ENCODE measurements at regions not wholly inside any gene's neighbourhood (a gene's known extent, or its start where the extent isn't known, plus 50 kb on each side); places are given as distances from the start of the nearest gene placed in this dataset.

DNA sequence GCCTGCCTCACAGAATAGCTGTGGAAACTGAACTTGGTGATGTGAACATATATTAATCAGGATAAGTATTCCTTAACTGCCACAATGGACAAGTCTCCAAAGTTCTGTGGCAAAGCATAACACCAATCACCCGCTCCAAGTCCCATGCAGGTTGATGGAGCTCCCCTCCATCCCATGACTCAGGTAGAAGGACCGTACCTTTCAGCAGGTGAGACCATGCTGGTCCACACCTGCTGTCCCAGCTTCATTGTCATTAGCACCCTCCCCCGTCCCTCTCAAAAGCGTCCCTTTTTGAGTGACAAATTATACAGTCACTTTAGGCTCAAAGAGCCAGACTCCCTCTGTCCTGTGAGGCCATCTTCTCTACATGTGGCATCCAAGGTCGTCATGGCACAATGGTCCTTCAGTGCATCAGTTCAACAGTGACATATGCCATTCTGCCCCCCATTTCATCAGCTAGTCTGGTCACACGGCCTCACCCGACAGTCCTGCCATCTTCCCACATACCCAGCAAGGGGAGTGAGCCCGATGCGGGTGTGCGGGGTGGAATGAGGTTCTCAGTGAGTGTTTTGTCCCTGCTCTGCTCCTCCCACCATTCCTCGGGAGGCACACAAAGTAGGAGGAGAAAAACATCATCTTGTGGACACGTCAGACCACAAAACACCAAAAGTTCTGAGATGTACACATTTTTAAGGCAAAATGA is 136.7 kb upstream of the MYCN start:
- H3K4me3 ChIP-seq (ENCODE audit: insufficient read depth, low read depth, low read length), result no peak overlapping the region
- H3K9me3 Mint-ChIP-seq (ENCODE audit: unreplicated experiment), result no peaks in the 10 kb centered on the region
- H3K27ac ChIP-seq (ENCODE audit: low read depth, low read length), result no peak overlapping the region
- FAIRE-seq (no peak), DNase-seq (ENCODE audit: low read depth) (no peak)
- no peak overlapping the region for H3K27ac Mint-ChIP-seq (ENCODE audit: unreplicated experiment)
- H3K79me2 ChIP-seq (ENCODE audit: insufficient read depth, low read length), result no peaks in the 10 kb centered on the region
- no peak overlapping the region for H3K4me3 Mint-ChIP-seq (ENCODE audit: unreplicated experiment)
- no peak overlapping the region for H3K4me2 ChIP-seq (ENCODE audit: low read length)
- H2AFZ ChIP-seq (ENCODE audit: low read depth, low read length), result no peak overlapping the region
- peaks cover 33% of the 10 kb centered on the region for H3K27me3 Mint-ChIP-seq (ENCODE audit: low read depth, unreplicated experiment)
- H3K36me3 Mint-ChIP-seq (ENCODE audit: low read depth, unreplicated experiment), result no peaks in the 10 kb centered on the region
- H3K4me1 Mint-ChIP-seq (ENCODE audit: low read depth, unreplicated experiment), result peaks cover 5% of the 10 kb centered on the region
- no peaks in the 10 kb centered on the region for H4K20me1 ChIP-seq (ENCODE audit: insufficient read depth, low read length)
- TF ChIP-seq, protein P1, sequence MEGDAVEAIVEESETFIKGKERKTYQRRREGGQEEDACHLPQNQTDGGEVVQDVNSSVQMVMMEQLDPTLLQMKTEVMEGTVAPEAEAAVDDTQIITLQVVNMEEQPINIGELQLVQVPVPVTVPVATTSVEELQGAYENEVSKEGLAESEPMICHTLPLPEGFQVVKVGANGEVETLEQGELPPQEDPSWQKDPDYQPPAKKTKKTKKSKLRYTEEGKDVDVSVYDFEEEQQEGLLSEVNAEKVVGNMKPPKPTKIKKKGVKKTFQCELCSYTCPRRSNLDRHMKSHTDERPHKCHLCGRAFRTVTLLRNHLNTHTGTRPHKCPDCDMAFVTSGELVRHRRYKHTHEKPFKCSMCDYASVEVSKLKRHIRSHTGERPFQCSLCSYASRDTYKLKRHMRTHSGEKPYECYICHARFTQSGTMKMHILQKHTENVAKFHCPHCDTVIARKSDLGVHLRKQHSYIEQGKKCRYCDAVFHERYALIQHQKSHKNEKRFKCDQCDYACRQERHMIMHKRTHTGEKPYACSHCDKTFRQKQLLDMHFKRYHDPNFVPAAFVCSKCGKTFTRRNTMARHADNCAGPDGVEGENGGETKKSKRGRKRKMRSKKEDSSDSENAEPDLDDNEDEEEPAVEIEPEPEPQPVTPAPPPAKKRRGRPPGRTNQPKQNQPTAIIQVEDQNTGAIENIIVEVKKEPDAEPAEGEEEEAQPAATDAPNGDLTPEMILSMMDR (IDR thresholded peaks at IDR 0.05; ENCODE audit: insufficient read depth, low read depth, low read length), result no peak
- no peak for TF ChIP-seq EZH2 (IDR thresholded peaks at IDR 0.05; ENCODE audit: insufficient read depth, low read length)
- H3K4me1 ChIP-seq (ENCODE audit: insufficient read depth, low read length), result no peaks in the 10 kb centered on the region
- H3K27me3 ChIP-seq (ENCODE audit: insufficient read depth, low read length), result no peaks in the 10 kb centered on the region
- no peaks in the 10 kb centered on the region for H3K36me3 ChIP-seq (ENCODE audit: insufficient read depth, low read length)
- H3K9me3 ChIP-seq (ENCODE audit: insufficient read depth, low read depth, low read length), result peaks cover 3% of the 10 kb centered on the region
- H3K9ac ChIP-seq (ENCODE audit: low read length), result no peak overlapping the region

DNA sequence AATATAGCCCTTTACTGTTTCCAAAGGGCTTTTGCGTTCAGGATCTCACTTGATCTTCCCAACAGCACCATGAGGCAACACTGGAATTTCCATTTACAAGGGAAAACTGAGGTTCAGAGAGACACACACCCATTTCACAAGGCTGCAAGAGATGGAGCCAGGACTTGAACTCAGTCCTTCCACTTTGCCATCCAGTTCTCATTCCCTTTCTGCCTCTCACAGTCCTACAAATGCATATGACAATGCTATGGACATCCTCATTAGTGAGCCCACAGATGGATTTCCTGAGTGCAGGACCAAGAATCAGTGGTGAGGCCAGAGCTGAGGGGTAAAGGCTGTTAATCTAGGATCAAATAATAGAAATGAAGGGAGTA is 136.1 kb upstream of the MYCN start:
- no peaks in the 10 kb centered on the region for H3K27me3 ChIP-seq (ENCODE audit: insufficient read depth, low read length)
- Mint-ChIP-seq H3K36me3 (ENCODE audit: low read depth, unreplicated experiment) (no peaks in the 10 kb centered on the region), H3K9me3 (ENCODE audit: unreplicated experiment) (no peaks in the 10 kb centered on the region), H3K27me3 (ENCODE audit: low read depth, unreplicated experiment) (peaks cover 33% of the 10 kb centered on the region), H3K27ac (ENCODE audit: unreplicated experiment) (no peak overlapping the region), H3K4me1 (ENCODE audit: low read depth, unreplicated experiment) (peaks cover 9% of the 10 kb centered on the region), H3K4me3 (ENCODE audit: unreplicated experiment) (no peak overlapping the region)
- H3K4me3 ChIP-seq (ENCODE audit: insufficient read depth, low read depth, low read length), result no peak overlapping the region
- H3K27ac ChIP-seq (ENCODE audit: low read depth, low read length), result no peak overlapping the region
- H4K20me1 ChIP-seq (ENCODE audit: insufficient read depth, low read length), result no peaks in the 10 kb centered on the region
- peaks cover 3% of the 10 kb centered on the region for H3K9me3 ChIP-seq (ENCODE audit: insufficient read depth, low read depth, low read length)
- H3K9ac ChIP-seq (ENCODE audit: low read length), result no peak overlapping the region
- TF ChIP-seq, protein P1 (IDR thresholded peaks at IDR 0.05; ENCODE audit: insufficient read depth, low read depth, low read length), result no peak
- no peak for TF ChIP-seq EZH2 (IDR thresholded peaks at IDR 0.05; ENCODE audit: insufficient read depth, low read length)
- no peaks in the 10 kb centered on the region for H3K79me2 ChIP-seq (ENCODE audit: insufficient read depth, low read length)
- no peaks in the 10 kb centered on the region for H3K4me1 ChIP-seq (ENCODE audit: insufficient read depth, low read length)
- H3K4me2 ChIP-seq (ENCODE audit: low read length), result no peak overlapping the region
- H3K36me3 ChIP-seq (ENCODE audit: insufficient read depth, low read length), result no peaks in the 10 kb centered on the region
- FAIRE-seq, result no peak
- no peak for DNase-seq (ENCODE audit: low read depth)
- no peak overlapping the region for H2AFZ ChIP-seq (ENCODE audit: low read depth, low read length)

DNA sequence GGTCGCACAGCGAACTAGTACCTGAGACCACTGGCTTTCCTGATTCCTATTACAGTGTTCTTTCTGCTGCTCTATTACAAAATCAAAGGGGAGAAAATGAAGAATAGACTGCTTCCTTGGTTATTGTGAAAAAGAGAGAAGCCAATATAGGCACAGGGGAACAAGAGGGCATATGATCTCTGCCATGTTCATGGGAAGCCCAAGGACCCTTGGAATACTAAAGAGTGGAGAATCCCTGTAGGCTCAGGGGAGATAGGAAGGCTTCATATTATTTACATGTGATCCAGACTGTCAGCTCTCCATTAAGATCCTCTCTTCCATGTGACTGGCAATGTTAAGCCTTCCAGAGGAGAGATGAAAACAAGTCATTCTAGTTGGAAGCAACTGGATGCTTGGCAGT is 135.7 kb upstream of the MYCN start:
- Histone ChIP-seq H2AFZ (ENCODE audit: low read depth, low read length) (no peak overlapping the region), H3K9ac (ENCODE audit: low read length) (no peak overlapping the region), H3K27me3 (ENCODE audit: insufficient read depth, low read length) (no peaks in the 10 kb centered on the region), H3K9me3 (ENCODE audit: insufficient read depth, low read depth, low read length) (peaks cover 3% of the 10 kb centered on the region), H3K4me3 (ENCODE audit: insufficient read depth, low read depth, low read length) (no peak overlapping the region), H4K20me1 (ENCODE audit: insufficient read depth, low read length) (no peaks in the 10 kb centered on the region), H3K4me1 (ENCODE audit: insufficient read depth, low read length) (no peaks in the 10 kb centered on the region), H3K4me2 (ENCODE audit: low read length) (no peak overlapping the region), H3K36me3 (ENCODE audit: insufficient read depth, low read length) (no peaks in the 10 kb centered on the region), H3K27ac (ENCODE audit: low read depth, low read length) (no peak overlapping the region), H3K79me2 (ENCODE audit: insufficient read depth, low read length) (no peaks in the 10 kb centered on the region)
- Mint-ChIP-seq H3K4me3 (ENCODE audit: unreplicated experiment) (no peak overlapping the region), H3K4me1 (ENCODE audit: low read depth, unreplicated experiment) (peaks cover 9% of the 10 kb centered on the region), H3K27me3 (ENCODE audit: low read depth, unreplicated experiment) (peaks cover 33% of the 10 kb centered on the region), H3K9me3 (ENCODE audit: unreplicated experiment) (no peaks in the 10 kb centered on the region), H3K27ac (ENCODE audit: unreplicated experiment) (no peak overlapping the region), H3K36me3 (ENCODE audit: low read depth, unreplicated experiment) (no peaks in the 10 kb centered on the region)
- FAIRE-seq (no peak), DNase-seq (ENCODE audit: low read depth) (no peak)
- TF ChIP-seq, protein P1 (IDR thresholded peaks at IDR 0.05; ENCODE audit: insufficient read depth, low read depth, low read length), result no peak
- no peak for TF ChIP-seq EZH2 (IDR thresholded peaks at IDR 0.05; ENCODE audit: insufficient read depth, low read length)

Measured in astrocyte (in vitro differentiated cells and primary cell).